Hypothalamus (tissue), 51 donors: ENCODE measurements at regions not wholly inside any gene's neighbourhood (a gene's known extent, or its start where the extent isn't known, plus 50 kb on each side); places are given as distances from the start of the nearest gene placed in this dataset.

Source experiments
- DNase-seq, 51 donors: peaks; one replicate each; lab custom pipeline; 2025; lab: John Stamatoyannopoulos, UW

GRCh38 chr5:82332886-82333615 is 54.9 kb upstream of the RPS23 start:
- no peak for DNase-seq

- DNase-seq: no peak
These were observed 54.1 kb upstream of the RPS23 start for GRCh38 chr5:82332064-82332855.

- no peak for DNase-seq
These were observed 53.4 kb upstream of the RPS23 start for GRCh38 chr5:82331557-82331956.

- no peak for DNase-seq
These were observed 52.5 kb upstream of the RPS23 start for GRCh38 chr5:82330530-82331270.

- no peak for DNase-seq
These were observed 51.2 kb upstream of the RPS23 start for GRCh38 chr5:82329393-82329792.
